ENCODE measurements at regions not wholly inside any gene's neighbourhood (a gene's known extent, or its start where the extent isn't known, plus 50 kb on each side); places are given as distances from the start of the nearest gene placed in this dataset.
A peak's percentile ranks its signal among the peaks of the same experiment; 100 is the strongest.
"Not testable (repeated sequence)": the region's sequence is repeated elsewhere in the genome, so short reads cannot be mapped to it uniquely, and the experiment has no call there.

- no peaks in the 10 kb centered on the region for H3K36me3 ChIP-seq (ENCODE audit: low read depth)
- ATAC-seq (ENCODE audit: low read depth) (no peak), DNase-seq (ENCODE audit: low spot score) (no peak)
- H3K4me1 ChIP-seq (ENCODE audit: insufficient read depth, poor library complexity, severe bottlenecking) = no peaks in the 10 kb centered on the region
- TF ChIP-seq CTCF (IDR thresholded peaks at IDR 0.05; ENCODE audit: poor library complexity, severe bottlenecking) = no peak
- no peaks in the 10 kb centered on the region for H3K9me3 ChIP-seq (ENCODE audit: severe bottlenecking)
- H3K27ac ChIP-seq (ENCODE audit: poor library complexity, severe bottlenecking) = no peak overlapping the region
- peaks cover 5% of the 10 kb centered on the region for H3K27me3 ChIP-seq (ENCODE audit: insufficient read depth, poor library complexity, severe bottlenecking)
- H3K4me3 ChIP-seq (ENCODE audit: severe bottlenecking) = no peak overlapping the region
Observed at GRCh38 chr5:60056191-60056590, 162.7 kb upstream of the PDE4D start.

- TF ChIP-seq CTCF (IDR thresholded peaks at IDR 0.05; ENCODE audit: poor library complexity, severe bottlenecking) = no peak
- ATAC-seq (ENCODE audit: low read depth) = no peak
- no peak overlapping the region for H3K27ac ChIP-seq (ENCODE audit: poor library complexity, severe bottlenecking)
Observed at GRCh38 chr5:60055168-60055567, 161.6 kb upstream of the PDE4D start.

GRCh38 chr5:60041996-60042664 is 148.6 kb upstream of the PDE4D start:
- H3K4me1 ChIP-seq (ENCODE audit: insufficient read depth, poor library complexity, severe bottlenecking); DNase-seq (ENCODE audit: low spot score); ATAC-seq (ENCODE audit: low read depth); H3K27ac ChIP-seq (ENCODE audit: poor library complexity, severe bottlenecking); H3K27me3 ChIP-seq (ENCODE audit: insufficient read depth, poor library complexity, severe bottlenecking); H3K9me3 ChIP-seq (ENCODE audit: severe bottlenecking); H3K36me3 ChIP-seq (ENCODE audit: low read depth); H3K4me3 ChIP-seq (ENCODE audit: severe bottlenecking): not testable (repeated sequence)

More at GRCh38 chr5:60055168-60055567, 161.6 kb upstream of the PDE4D start:
- no peaks in the 10 kb centered on the region for H3K4me1 ChIP-seq (ENCODE audit: insufficient read depth, poor library complexity, severe bottlenecking)
- H3K36me3 ChIP-seq (ENCODE audit: low read depth) = no peaks in the 10 kb centered on the region
- H3K4me3 ChIP-seq (ENCODE audit: severe bottlenecking) = no peak overlapping the region
- DNase-seq (ENCODE audit: low spot score) = no peak
- no peaks in the 10 kb centered on the region for H3K9me3 ChIP-seq (ENCODE audit: severe bottlenecking)
- H3K27me3 ChIP-seq (ENCODE audit: insufficient read depth, poor library complexity, severe bottlenecking) = peaks cover under 1% of the 10 kb centered on the region

GRCh38 chr5:60041508-60041907 is 148.0 kb upstream of the PDE4D start:
- H3K27me3 ChIP-seq (ENCODE audit: insufficient read depth, poor library complexity, severe bottlenecking) = peaks cover 14% of the 10 kb centered on the region
- not testable (repeated sequence) for H3K4me3 ChIP-seq (ENCODE audit: severe bottlenecking); DNase-seq (ENCODE audit: low spot score); H3K4me1 ChIP-seq (ENCODE audit: insufficient read depth, poor library complexity, severe bottlenecking); ATAC-seq (ENCODE audit: low read depth); H3K9me3 ChIP-seq (ENCODE audit: severe bottlenecking); H3K27ac ChIP-seq (ENCODE audit: poor library complexity, severe bottlenecking); H3K36me3 ChIP-seq (ENCODE audit: low read depth)

- H3K4me1 ChIP-seq (ENCODE audit: insufficient read depth, poor library complexity, severe bottlenecking) = no peaks in the 10 kb centered on the region
- DNase-seq (ENCODE audit: low spot score) = no peak
- no peak overlapping the region for H3K27ac ChIP-seq (ENCODE audit: poor library complexity, severe bottlenecking)
- H3K27me3 ChIP-seq (ENCODE audit: insufficient read depth, poor library complexity, severe bottlenecking) = peaks cover 36% of the 10 kb centered on the region
- H3K9me3 ChIP-seq (ENCODE audit: severe bottlenecking) = no peaks in the 10 kb centered on the region
- H3K4me3 ChIP-seq (ENCODE audit: severe bottlenecking) = no peak overlapping the region
- H3K36me3 ChIP-seq (ENCODE audit: low read depth) = no peaks in the 10 kb centered on the region
- TF ChIP-seq CTCF (IDR thresholded peaks at IDR 0.05; ENCODE audit: poor library complexity, severe bottlenecking) = no peak
- ATAC-seq (ENCODE audit: low read depth) = 0 out of 3 replicates have a peak, but pooled peaks have one; percentile 19
Observed at GRCh38 chr5:60036192-60036938, 142.8 kb upstream of the PDE4D start.

All from RWPE2 (cell line).